ENCODE measurements at regions not wholly inside any gene's neighbourhood (a gene's known extent, or its start where the extent isn't known, plus 50 kb on each side); places are given as distances from the start of the nearest gene placed in this dataset.
A peak's percentile ranks its signal among the peaks of the same experiment; 100 is the strongest.

- Histone ChIP-seq H3K4me1 (peaks cover 17% of the 10 kb centered on the region), H3K4me3 (no peak overlapping the region), H3K9me3 (no peaks in the 10 kb centered on the region), H3K27ac (peak overlapping the region; percentile 50), H3K27me3 (ENCODE audit: insufficient read depth in 3 of 3, low read length in 2 of 3) (no peaks in the 10 kb centered on the region), H3K36me3 (ENCODE audit: insufficient read depth in 1 of 2, low read depth in 1 of 2) (no peaks in the 10 kb centered on the region)
- intact Hi-C loops (cut with DNase I): no loop called here
- TF ChIP-seq, protein P1, sequence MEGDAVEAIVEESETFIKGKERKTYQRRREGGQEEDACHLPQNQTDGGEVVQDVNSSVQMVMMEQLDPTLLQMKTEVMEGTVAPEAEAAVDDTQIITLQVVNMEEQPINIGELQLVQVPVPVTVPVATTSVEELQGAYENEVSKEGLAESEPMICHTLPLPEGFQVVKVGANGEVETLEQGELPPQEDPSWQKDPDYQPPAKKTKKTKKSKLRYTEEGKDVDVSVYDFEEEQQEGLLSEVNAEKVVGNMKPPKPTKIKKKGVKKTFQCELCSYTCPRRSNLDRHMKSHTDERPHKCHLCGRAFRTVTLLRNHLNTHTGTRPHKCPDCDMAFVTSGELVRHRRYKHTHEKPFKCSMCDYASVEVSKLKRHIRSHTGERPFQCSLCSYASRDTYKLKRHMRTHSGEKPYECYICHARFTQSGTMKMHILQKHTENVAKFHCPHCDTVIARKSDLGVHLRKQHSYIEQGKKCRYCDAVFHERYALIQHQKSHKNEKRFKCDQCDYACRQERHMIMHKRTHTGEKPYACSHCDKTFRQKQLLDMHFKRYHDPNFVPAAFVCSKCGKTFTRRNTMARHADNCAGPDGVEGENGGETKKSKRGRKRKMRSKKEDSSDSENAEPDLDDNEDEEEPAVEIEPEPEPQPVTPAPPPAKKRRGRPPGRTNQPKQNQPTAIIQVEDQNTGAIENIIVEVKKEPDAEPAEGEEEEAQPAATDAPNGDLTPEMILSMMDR (IDR thresholded peaks at IDR 0.05): no peak
- ATAC-seq: peak in 1 of 4 donors; percentile 60
- 51 to 66% (median 56%) methylated on average over 6 of the region's 6 CpGs for WGBS, 3 donors
- no peak for DNase-seq
Observed at GRCh38 chr6:16058201-16058928, 70.5 kb upstream of the MYLIP start.

DNA sequence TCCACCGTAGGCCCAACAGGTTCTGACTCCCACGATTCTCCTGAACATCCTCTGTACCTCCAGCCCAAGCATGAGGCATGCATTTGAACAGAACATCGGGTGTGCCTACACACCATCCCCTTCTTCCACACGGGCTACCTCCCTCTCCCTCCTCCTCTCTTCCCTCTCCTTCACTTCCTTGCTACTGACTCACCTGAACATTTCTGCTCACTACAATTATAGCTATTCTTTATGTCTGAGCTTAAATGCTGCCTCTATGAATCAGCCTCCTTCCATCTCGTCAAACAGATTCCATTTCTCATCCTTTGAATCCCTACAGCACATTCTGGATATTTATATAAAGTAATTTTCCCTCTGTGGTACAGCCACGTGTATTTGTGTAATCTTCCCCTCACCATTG lies 71.4 kb upstream of the MYLIP start:
- peaks cover 17% of the 10 kb centered on the region for H3K4me1 ChIP-seq
- H3K27me3 ChIP-seq (ENCODE audit: insufficient read depth in 3 of 3, low read length in 2 of 3): no peaks in the 10 kb centered on the region
- H3K36me3 ChIP-seq (ENCODE audit: insufficient read depth in 1 of 2, low read depth in 1 of 2): no peaks in the 10 kb centered on the region
- 84 to 90% (median 86%) methylated on average over 6 of the region's 6 CpGs for WGBS, 3 donors
- intact Hi-C loops (cut with DNase I): no loop called here
- H3K4me3 ChIP-seq: no peak overlapping the region
- no peak overlapping the region for H3K27ac ChIP-seq
- no peak for DNase-seq
- TF ChIP-seq, protein P1 (IDR thresholded peaks at IDR 0.05): no peak
- H3K9me3 ChIP-seq: no peaks in the 10 kb centered on the region
- ATAC-seq: no peak

DNA sequence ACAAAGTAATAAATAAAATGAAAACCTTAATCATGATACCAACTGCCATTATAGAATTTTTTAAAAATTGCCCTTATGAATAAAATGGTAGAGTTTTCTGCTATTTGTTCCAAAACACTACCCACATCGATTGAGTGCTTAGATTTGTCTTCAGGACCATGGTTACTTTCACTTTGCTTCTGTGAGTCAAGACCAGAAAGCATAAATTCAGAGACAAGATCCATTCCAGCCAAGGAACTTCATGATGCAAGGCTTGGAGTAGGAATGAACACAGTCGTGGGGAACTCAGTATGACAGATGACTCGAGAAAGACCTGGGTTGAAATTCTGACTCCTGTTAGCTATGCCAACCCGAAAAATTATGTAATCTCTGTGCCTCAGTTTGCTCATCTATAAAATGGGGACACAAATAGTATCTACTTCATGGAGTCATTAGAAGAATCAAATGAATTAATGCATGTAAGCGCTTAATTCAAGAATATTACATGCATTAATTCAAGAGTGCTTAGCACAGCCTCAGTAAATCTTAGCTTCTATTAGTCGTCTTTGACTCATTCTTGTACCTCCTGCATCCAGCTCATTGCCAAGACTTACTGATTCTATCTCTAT lies 72.5 kb upstream of the MYLIP start:
- TF ChIP-seq, protein P1 (IDR thresholded peaks at IDR 0.05): no peak
- H3K27ac ChIP-seq: no peak overlapping the region
- H3K4me3 ChIP-seq: no peak overlapping the region
- no peaks in the 10 kb centered on the region for H3K36me3 ChIP-seq (ENCODE audit: insufficient read depth in 1 of 2, low read depth in 1 of 2)
- no peaks in the 10 kb centered on the region for H3K27me3 ChIP-seq (ENCODE audit: insufficient read depth in 3 of 3, low read length in 2 of 3)
- peaks cover 17% of the 10 kb centered on the region for H3K4me1 ChIP-seq
- DNase-seq: no peak
- intact Hi-C loops (cut with DNase I): no loop called here
- H3K9me3 ChIP-seq: no peaks in the 10 kb centered on the region
- no peak for ATAC-seq
- WGBS, 3 donors: 77 to 88% (median 79%) methylated on average over 6 of the region's 6 CpGs

DNA sequence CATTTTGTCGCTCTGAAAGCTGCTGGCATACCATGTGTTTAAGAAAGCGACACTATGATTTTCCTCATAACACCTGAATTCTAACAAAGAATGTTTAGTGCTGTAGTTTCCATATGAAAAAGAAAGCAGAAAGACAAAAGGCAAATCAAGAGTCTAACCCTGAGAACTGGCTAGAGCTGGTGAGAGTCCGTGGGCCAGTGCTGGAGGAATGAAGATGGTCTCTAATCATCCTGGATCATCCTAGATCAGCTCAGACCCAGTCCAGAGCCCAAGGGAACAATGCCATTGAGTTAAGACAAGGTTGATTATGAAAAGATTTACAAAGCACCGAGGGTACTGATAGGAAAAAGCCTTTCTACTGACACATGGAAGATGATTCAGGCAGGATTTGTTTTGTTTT lies 73.0 kb upstream of the MYLIP start:
- Histone ChIP-seq H3K4me3 (no peak overlapping the region), H3K4me1 (peaks cover 17% of the 10 kb centered on the region), H3K27me3 (ENCODE audit: insufficient read depth in 3 of 3, low read length in 2 of 3) (no peaks in the 10 kb centered on the region), H3K36me3 (ENCODE audit: insufficient read depth in 1 of 2, low read depth in 1 of 2) (no peaks in the 10 kb centered on the region), H3K9me3 (no peaks in the 10 kb centered on the region), H3K27ac (no peak overlapping the region)
- ATAC-seq (no peak), DNase-seq (no peak)
- 78 to 90% (median 80%) methylated on average over 4 of the region's 4 CpGs for whole genome bisulfite sequencing, 3 donors
- intact Hi-C loops (cut with DNase I): no loop called here
- TF ChIP-seq, protein P1 (IDR thresholded peaks at IDR 0.05): no peak
